Frontal cortex (tissue), 3 donors: ENCODE measurements at regions not wholly inside any gene's neighbourhood (a gene's known extent, or its start where the extent isn't known, plus 50 kb on each side); places are given as distances from the start of the nearest gene placed in this dataset.

Source experiments
- DNase-seq, 2 donors: peaks; one replicate each; pipeline ENCODE4 v3.0.0; 2012; ENCODE audit warnings: low spot score in 2 of 2
- FAIRE-seq: peaks from 2 replicates; lab custom pipeline; 2012; peaks lifted over from hg19 to GRCh38; lab: Jason Lieb, UNC
- donor health status: control.
- donor health status: control.
- donor health status: control.

DNA sequence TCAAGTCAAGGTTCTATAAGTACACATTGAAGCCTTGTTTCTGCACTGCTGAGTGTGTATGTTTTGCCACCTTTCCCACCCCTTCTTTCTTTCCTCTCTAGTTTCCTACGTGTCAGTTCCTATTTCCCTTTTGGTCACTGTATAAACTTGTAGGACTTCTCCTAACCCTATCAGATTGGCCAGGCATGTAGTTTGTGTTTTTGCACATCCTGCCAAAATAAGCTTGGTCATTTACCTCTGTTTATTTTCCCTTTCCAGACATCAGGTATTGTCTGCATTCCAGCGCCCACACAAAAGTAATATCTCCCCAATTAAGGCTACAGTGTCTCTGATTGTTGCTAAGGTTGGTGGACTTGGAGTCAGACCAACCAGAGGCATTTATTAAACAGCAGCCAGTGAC, 252.9 kb upstream of the MPDZ start:
- FAIRE-seq: no peak
- no peak for DNase-seq

DNA sequence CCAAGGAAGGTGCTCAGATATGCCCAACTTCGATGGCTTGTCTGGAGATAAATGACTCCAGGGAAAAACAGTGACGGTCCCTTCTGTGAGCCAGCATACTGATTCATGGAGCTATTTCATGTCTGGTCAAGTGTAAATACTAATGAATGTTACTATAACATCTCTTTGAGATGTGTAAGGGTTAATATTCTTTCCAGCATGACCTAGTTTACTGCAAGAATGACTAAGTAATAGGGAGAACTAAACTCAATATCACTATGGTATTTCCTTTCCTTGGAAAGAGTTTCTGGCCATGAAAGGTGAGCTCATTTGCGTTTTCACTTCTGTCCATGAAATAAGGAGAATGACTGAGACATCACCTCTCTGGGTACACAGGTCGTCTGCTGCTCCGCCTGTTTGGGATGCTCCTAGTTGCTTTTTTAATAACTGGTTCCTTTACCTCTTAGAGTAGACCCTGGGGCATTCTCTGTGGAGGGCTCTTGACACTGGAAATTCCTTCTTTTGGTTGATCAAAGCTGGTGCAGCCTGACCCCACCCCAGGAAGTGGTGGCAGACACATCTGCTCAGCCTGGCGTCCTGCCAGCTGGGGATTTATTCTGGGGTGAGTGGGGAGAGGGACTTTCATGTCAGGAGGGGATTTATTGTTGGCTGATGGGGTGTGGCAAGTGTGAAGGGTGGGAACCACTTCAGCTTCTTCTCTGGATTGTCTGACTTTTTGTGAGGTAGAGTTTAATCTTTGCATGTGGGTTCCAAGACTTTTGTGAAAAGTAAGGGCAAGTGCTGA, 250.0 kb upstream of the MPDZ start:
- DNase-seq (no peak), FAIRE-seq (no peak)

DNA sequence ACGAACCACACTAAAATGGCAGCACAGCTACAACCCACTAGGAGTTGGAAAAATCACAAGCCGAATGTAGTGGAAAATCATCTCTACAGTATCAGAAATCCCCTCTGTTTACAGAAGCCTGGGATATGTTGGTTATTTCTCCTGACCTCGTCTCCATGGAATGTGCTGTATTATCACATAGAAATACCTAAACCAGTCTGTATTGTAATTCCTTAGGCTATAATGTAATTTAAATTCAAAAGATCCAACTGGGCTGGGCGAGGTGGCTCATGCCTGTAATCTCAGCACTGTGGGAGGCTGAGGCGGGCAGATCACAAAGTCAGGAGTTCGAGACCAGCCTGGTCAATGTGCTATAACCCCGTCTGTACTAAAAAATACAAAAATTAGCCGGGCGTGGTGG, 244.8 kb upstream of the MPDZ start:
- FAIRE-seq (no peak), DNase-seq (no peak)

DNA sequence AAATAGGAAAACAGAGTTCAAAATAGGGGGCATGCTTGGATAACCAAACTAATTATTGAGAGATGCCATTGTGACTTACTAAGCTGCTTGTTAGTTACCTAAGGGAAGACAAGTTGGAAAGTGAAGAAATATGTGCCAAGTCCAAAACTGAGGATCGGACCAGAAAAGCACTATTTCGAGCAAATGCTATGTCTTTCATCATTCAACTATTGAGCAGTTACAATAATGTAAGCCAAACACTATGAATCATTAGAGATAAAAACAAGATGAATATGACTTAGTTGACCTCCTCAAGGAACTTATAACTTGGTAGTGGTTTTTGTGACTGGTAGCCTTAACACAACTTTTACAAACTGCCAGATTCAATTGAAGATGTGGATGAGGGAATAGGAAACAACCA, 240.6 kb upstream of the MPDZ start:
- no peak for DNase-seq
- no peak for FAIRE-seq

DNA sequence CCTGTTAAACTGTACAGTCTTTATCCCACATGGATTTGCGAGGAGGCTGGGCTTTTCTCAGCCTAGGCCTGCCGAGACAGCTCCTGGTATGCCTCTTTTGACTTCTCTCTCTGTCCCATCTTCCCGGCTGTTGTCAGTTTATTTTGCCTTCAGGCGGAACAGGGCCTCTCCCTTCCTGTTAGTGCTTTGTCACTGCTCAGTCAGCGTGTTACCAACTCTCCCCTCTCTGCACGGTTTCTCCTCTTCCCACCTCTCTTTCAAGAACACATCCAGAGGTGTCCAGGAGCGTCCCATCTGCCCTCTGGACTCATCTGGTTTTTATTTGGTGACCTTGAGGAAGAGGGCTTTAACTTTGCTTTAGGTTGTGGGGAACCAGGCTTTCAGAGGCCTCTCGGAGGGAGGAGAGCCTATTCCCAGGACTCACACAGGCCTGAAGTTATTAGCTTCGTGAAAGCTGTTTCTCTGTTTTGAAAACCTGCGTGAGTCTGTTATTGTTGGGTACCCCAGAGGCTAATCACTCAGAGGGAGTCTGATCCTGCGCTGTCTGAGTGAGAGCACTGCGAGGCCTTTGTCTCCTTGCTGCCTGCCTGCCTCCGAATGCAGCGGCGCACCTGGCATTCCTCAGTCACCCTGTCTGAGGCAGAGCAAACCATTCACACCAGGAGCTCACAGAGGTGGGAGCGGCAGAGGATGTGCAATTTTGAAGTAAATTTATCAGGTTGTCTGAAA, 234.4 kb upstream of the MPDZ start:
- FAIRE-seq: no peak
- DNase-seq: no peak

DNA sequence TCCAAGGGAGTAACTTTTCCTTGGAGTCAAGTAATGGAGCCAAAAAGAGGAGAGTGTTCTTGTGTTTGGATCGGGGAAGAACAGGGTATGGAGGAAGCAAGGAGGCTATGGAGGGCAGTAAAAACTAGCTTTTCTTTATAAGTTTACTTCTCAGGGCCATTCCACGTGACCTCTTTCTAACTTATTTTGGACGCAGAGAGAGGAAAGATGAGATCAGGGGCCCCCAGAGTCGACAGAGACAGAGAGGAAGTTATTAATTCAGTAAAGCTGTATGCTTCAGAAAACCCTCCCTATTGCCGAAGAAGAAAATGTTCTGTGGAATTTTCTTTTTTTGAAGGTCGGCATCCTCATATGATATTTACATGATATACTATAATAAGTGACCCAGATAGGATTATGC, 233.8 kb upstream of the MPDZ start:
- DNase-seq: no peak
- FAIRE-seq: no peak

DNA sequence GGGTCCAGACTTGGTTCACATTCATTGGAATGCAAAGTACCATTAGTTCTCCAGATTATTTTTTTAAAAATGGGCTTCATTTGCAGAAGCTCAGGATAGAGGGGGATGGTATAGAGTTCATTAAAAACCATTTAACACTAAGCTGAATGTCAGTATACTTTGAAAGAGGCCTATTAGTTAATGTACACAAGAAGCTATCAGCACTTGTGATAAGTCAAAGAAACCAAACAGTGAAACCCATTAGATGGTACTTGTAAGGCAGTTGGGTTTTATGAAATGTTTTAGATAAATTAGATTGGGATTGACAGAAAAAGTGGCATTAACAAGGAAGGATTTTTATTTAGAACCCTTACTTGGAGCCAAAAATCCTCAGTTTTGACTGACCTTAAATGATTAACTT, 229.2 kb upstream of the MPDZ start:
- FAIRE-seq: no peak
- DNase-seq: no peak

DNA sequence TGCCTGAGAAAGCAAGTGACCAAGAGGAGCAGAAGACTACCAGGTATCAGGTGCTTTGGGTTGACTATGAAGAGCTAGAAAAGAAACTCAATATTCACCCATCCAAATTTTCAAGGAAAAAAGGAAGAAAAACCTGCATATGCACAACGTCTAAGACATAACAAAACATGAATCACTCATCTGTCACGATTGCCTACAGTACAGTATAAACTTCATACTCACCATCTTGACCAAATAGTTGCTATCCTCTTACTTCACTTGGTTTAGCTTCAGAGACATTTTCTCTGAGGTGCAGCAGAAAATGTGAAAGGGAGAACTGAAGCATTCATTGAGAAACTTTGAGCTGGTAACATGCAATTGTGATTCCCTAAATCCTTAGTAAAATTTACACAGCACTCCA, 228.6 kb upstream of the MPDZ start:
- FAIRE-seq (no peak), DNase-seq (no peak)

DNA sequence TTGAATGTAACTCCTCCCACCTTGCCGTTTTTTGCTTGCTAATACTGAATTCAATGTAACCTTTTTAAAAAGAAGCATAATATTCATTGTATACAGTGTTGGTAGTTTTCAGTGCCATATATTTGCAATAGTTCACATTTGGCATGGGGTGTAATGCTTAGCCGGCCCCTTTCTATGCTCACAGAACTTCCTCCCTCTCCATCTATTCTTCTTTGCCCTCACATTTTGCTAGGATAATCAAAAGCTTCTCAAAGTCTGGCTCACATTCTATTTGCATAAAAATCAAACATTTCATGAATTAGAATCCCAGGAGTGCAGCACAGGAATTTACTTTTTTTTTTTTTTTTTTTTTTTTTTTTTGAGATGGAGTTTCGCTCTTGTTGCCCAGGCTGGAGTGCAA, 226.3 kb upstream of the MPDZ start:
- no peak for DNase-seq
- FAIRE-seq: no peak

DNA sequence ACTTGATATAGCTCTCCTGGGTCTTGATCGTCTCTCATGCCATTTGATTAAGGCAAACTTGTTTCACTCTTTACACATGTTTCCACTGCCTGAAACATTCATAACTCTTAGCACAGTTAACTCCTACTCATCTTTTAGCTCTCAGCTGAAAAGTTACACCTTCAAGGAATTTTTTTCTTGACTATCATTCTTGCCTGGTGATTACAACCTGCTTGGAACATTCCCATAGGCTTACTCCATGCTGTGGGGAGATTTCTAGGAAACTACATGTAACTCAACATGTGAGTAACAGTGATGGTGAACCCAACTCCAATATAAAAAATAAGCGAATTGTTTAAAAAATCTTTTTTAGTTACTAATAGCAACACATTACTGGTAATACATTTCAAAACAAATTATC, 224.1 kb upstream of the MPDZ start:
- no peak for DNase-seq
- no peak for FAIRE-seq

DNA sequence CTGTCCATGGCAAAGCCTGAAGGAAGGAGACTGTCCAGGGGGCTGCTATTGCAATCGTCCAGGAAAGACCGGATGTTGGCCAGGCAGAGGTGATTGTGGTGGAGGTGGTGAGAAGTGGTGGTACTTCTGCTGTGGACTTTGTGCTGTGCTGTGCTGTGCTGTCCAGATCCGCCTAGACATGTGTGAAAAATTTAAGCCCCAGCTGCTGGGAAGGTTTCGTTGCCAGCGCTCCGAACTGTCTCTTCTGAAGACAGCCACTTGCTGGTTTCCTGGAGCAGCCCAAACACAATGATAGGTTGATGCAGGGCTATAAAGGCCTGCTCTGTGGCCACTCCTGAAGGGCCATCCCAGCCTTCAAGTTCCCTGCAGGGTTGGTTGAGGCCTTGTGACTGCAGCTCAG, 223.0 kb upstream of the MPDZ start:
- no peak for FAIRE-seq
- no peak for DNase-seq

DNA sequence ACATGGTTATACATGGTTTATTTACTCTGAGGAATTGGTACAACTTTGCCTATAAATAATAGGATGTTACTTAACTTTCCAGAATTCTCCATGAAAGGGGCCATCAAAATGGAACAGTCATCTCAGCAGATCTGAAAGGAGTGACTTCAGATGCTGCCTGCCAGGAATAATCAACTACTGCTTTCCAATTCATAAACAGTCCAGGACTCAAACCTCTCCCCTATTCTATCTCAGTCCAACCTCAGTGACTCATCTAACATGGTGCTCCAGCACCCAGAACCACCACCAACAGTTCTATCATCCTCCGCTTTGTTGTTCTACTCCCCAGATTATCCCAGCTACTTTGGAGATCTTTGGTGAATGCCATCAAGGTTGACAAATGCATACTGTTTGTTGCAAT, 221.5 kb upstream of the MPDZ start:
- no peak for DNase-seq
- FAIRE-seq: no peak

DNA sequence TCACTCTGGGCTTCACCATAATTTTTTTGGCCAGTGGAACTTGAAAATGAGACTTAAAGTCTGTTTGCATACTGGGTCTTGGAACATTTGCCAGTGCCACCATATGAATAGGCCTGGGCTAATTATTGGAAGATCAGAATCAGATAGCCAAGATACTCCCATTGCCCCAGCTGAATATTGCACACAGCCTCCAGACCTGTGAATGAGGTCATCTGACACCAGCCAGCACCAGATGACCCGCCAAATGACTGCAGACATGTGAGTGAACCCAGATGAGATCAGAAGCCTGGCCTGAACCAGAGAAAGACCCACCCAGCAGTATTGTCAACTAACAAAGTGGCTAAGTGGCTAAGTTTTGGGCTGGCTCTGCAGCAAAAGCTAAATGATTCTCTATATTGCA, 220.5 kb upstream of the MPDZ start:
- FAIRE-seq (no peak), DNase-seq (no peak)

DNA sequence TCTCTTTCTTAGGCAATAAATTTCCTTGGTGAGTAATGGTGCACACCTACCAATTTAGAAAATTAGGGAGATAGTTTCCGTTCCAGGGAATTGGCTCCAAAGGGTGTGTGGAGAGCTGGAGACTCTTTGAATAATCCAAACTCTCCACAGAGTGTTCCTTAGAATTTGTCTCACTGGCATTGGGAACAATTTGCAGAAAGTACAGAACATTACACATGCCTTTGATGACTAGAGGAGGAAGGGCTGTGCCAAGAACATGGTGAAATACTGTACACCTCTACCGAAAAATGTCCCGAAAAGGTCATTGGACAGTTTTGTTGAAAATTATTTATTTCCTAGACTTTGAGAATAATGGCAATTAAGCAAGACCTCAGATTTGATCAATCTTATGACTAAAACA, 214.2 kb upstream of the MPDZ start:
- DNase-seq (no peak), FAIRE-seq (no peak)

DNA sequence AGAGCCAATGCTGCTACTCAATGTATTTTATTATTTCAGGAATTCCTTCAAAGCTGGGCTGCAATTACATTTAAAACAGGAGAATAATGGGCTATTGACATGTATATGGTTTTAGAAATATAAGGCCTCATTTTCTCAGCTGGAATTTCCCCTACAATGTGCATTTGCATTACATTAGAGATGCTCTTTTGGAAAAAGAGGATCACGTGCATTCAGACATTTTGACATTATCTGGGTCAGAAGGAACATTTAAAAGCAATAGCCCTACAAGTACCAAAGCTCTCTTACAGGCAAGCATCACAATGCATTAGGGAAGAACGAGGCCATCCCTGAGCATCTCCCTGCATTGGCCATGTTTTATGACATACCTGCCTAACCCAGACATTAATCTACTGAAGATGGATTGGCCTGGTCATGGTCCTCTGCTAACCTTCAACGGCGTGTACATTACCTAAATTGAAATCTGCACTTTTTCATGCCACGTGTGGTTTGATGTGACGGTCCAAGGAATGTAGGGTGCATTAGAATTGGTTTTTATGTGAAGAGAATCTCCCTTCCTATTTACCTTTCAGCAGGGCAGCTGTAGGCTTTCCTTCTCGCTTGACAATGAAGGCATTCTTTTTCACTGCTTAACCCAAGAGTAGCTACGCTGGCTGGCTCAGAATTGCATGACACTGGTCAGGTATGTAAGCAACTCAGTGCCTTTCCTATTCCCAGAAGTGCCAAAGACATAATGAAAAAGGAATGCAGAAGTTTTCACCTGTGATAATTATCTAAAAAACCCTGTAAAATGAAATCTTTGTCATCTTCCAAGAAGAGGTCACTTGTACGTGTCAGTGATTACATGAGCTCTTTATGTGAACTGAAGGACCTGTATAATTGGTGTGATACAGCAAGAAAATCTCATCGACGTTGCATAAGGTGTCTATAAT, 212.3 kb upstream of the MPDZ start:
- no peak for DNase-seq
- no peak for FAIRE-seq

DNA sequence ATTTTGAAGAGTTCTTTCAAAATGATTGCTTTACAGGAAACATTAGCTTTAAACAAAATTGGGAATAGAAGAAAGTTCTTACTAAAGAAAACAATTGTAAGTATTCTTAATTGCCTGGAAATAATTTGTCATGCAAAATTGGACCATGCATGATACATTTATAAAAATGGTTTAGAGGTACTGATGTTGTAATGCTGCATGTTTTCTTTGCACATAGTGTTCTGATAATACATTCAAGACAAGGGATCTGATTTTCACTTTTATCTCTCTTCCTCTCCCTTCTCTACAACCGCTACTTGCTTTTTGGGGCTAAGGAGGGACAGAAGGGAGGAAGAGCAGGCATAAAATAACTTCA, 211.6 kb upstream of the MPDZ start:
- FAIRE-seq (no peak), DNase-seq (no peak)

DNA sequence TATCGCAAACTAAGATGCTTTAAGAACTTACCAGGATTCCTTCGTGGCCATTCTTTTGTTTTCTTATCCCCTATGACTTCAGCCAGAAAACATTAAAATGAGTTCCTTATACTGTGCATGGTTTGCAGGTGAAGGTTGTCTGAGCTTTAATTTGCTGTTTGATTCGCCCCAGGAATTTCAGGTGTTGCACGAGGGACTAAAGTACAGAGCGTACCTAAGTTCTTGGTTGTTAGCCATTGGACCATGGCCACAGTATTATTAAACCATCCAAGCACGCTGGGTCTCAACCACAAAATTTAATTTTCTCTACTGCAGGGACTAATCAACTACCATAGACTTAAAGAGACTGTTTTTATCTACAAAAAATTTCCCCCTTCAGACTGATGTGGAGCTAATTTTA, 208.4 kb upstream of the MPDZ start:
- FAIRE-seq: no peak
- no peak for DNase-seq

DNA sequence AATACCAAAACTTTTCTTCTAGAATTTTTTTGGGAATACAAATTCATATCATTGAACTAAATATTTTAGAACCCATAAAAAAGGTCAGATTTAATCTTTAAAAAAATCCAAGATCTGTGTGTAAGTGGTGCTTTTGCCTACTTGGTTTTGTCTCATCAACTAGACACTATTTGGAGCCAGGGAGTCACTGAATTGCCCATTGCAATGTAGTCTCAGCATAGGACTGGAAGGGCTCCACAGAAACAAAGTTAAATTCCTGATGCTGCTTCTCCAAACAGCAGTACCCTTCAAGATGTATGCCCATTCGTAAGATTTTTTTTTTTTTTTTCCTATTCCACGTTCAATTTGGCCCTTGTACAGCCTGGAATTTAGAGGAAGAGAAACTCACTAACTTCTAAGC, 208.0 kb upstream of the MPDZ start:
- FAIRE-seq (no peak), DNase-seq (no peak)

DNA sequence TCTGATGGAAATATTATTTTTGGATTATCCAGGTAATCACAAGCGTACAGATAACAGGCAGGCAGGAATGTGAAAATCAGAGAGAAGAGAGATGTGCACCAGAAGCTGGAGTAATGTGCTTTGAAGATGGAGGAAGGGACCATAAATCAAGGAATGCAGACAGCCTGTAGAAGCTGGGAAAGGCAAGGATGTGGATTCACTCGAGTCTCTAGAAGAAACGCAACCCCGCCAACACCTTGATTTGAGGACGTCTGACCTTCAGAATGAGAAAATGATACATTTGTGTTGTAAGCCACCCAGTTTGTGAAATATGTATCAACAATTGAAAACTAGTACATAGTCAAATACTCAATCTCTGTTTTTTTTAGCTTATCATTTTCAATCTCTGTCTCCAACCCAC, 207.6 kb upstream of the MPDZ start:
- DNase-seq (no peak), FAIRE-seq (no peak)

DNA sequence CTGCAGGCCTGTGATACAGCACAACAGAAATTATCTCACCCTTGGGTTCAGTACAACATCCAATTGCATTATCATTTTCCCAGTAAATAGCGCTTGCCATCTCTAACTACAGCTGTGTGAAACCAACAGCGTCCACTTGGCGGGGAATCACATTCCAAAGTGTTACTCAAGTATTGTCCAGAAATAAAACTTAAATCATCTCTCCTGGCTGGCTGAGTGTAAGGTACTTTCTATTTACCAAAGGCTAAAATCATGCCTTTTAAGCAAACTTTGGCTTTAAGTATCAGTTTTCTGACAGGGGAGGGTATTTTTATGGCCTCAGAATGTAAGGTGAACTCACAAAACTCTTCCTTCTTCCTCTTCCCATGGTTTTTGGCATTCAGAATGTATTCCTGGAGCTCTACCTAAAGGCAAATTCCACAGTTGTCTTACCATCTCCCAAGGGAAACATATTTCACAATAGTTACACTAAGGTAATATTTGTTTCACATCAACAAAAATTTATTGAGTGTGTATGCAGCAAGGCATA, 205.6 kb upstream of the MPDZ start:
- DNase-seq: no peak
- FAIRE-seq: no peak

DNA sequence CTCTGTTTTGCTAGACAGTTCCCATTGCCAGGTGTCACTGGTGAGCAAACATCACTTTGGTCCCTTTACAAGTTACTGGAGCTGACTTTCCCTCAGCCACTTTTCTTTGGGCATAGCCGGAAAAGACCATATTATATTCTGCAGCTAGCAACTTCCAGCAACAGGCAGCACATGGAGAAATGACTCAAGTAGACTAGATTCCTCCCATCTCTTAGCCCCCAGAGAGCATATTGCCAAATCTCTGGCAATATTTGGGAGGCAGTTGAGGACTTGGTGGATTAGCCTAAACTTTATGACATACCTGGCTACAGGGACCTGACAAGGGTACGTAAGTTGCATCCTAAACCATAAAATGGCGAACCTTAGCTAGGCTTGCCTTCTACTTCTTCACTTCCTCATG, 204.7 kb upstream of the MPDZ start:
- FAIRE-seq: no peak
- DNase-seq: no peak
